ENCODE measurements at regions not wholly inside any gene's neighbourhood (a gene's known extent, or its start where the extent isn't known, plus 50 kb on each side); places are given as distances from the start of the nearest gene placed in this dataset.
A peak's percentile ranks its signal among the peaks of the same experiment; 100 is the strongest.

GRCh38 chr4:104870495-104871233 is 276.0 kb upstream of the TET2 start:
- Mint-ChIP-seq H3K27me3 (peaks cover 1% of the 10 kb centered on the region), H3K27ac (no peak overlapping the region), H3K4me3 (no peak overlapping the region), H3K36me3 (no peaks in the 10 kb centered on the region), H3K4me1 (peaks cover 5 to 12% (median 11%) of the 10 kb centered on the region in 3 donors), H3K9me3 (no peaks in the 10 kb centered on the region)

DNA sequence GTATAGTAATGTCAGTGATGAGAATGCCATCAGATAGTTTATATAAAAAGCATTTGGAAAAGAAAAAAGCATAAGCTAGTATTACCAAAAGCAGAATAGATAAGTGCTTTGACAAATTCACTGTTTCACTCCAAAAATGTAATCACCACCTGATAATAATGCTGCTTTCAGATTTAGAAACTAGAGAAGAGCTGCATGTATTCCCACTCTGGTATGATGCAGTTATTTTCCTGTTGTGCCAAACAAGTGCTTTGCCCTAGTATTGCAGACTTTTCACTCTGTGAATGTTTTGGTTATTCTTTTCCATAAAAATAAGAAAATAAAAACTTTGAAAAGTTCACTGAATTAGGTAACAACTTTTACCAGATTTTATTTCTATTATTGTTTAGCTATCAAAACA is 267.7 kb upstream of the TET2 start:
- Mint-ChIP-seq H3K9me3 (no peaks in the 10 kb centered on the region), H3K27ac (no peak overlapping the region), H3K36me3 (no peaks in the 10 kb centered on the region), H3K27me3 (no peaks in the 10 kb centered on the region), H3K4me1 (peaks cover 0 to 2% (median 0%) of the 10 kb centered on the region in 3 donors), H3K4me3 (no peak overlapping the region)

GRCh38 chr4:104879367-104879766 is 267.3 kb upstream of the TET2 start:
- Mint-ChIP-seq H3K4me1 (peaks cover 0 to 2% (median 0%) of the 10 kb centered on the region in 3 donors), H3K4me3 (no peak overlapping the region), H3K36me3 (no peaks in the 10 kb centered on the region), H3K27me3 (no peaks in the 10 kb centered on the region), H3K9me3 (no peaks in the 10 kb centered on the region), H3K27ac (no peak overlapping the region)

GRCh38 chr4:104879854-104880253 is 266.8 kb upstream of the TET2 start:
- Mint-ChIP-seq H3K4me1 (peaks cover 0 to 2% (median 0%) of the 10 kb centered on the region in 3 donors), H3K27ac (no peak overlapping the region), H3K4me3 (no peak overlapping the region), H3K9me3 (no peaks in the 10 kb centered on the region), H3K36me3 (no peaks in the 10 kb centered on the region), H3K27me3 (no peaks in the 10 kb centered on the region)

GRCh38 chr4:104881136-104881886 is 265.4 kb upstream of the TET2 start:
- Mint-ChIP-seq H3K9me3 (no peaks in the 10 kb centered on the region), H3K4me1 (peaks cover 0 to 2% (median 0%) of the 10 kb centered on the region in 3 donors), H3K27me3 (peaks cover 2% of the 10 kb centered on the region), H3K4me3 (peak overlapping the region in 1 of 4 donors; percentile 56), H3K27ac (no peak overlapping the region), H3K36me3 (no peaks in the 10 kb centered on the region)

DNA sequence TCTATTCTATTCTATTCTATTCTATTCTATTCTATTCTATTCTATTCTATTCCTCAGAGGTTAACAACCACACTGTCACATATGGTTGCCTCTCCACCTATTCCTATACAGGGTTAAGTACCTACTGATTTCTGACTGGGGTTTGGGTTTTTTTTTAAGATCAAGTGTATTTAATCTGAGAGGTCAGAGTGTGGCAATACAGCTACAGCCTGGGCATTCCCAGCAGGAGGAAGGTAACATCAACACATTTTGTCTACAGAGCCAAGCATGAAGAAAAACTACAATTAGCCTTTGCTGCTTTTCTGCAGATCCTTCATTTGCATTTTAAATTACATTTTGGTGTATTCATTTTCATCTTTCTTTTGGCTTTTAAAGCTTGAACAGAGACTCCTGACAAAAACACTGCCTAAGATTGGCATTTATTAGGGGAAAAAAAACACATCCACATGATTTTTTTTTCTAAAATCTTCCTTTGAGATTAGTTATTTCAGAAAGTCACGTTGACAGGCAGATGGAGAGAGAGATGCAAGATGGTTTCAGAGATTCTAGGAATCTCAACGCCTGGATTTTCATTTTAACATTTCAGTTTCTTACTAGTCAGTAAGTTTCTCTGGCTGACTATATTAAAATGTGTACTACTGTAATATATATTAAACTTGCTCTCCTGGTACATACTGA is 255.9 kb upstream of the TET2 start:
- H3K9me3 Mint-ChIP-seq: peaks cover 1 to 4% (median 3%) of the 10 kb centered on the region in 3 donors
- no peak overlapping the region for H3K4me3 Mint-ChIP-seq
- no peak overlapping the region for H3K27ac Mint-ChIP-seq
- H3K27me3 Mint-ChIP-seq: peaks cover 3% of the 10 kb centered on the region
- H3K36me3 Mint-ChIP-seq: no peaks in the 10 kb centered on the region
- H3K4me1 Mint-ChIP-seq: peaks cover 0 to 2% (median 0%) of the 10 kb centered on the region in 3 donors

GRCh38 chr4:104896660-104897645 is 249.7 kb upstream of the TET2 start:
- H3K27ac Mint-ChIP-seq: no peak overlapping the region
- H3K9me3 Mint-ChIP-seq: peaks cover 1 to 10% (median 3%) of the 10 kb centered on the region in 3 donors
- peaks cover 0 to 2% (median 0%) of the 10 kb centered on the region in 3 donors for H3K4me1 Mint-ChIP-seq
- H3K36me3 Mint-ChIP-seq: no peaks in the 10 kb centered on the region
- H3K27me3 Mint-ChIP-seq: no peaks in the 10 kb centered on the region
- no peak overlapping the region for H3K4me3 Mint-ChIP-seq

DNA sequence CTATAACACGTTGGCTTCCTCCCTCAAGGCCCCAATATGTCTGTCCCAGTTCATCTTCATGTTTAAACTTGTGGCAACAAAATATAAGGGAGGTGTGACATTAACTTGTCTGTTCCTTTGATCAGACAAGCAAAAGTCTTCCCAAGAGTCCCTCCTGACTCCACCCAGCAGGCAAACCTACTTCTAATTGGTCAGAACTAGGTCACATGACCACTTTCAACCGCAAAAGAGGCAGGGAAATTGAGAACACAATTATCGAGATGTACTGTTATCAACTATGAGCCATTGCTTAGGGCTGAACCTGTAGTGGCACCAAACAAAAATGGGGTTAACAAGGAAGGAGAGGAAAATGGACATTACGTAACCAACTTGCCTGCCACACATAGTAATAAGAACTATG is 246.8 kb upstream of the TET2 start:
- Mint-ChIP-seq H3K27ac (no peak overlapping the region), H3K4me1 (peaks cover 0 to 2% (median 0%) of the 10 kb centered on the region in 3 donors), H3K36me3 (no peaks in the 10 kb centered on the region)

GRCh38 chr4:104901438-104901837 is 245.2 kb upstream of the TET2 start:
- peaks cover 0 to 6% (median 0%) of the 10 kb centered on the region in 3 donors for H3K9me3 Mint-ChIP-seq
- H3K27me3 Mint-ChIP-seq: no peaks in the 10 kb centered on the region
- no peaks in the 10 kb centered on the region for H3K4me1 Mint-ChIP-seq
- H3K36me3 Mint-ChIP-seq: no peaks in the 10 kb centered on the region
- no peak overlapping the region for H3K27ac Mint-ChIP-seq
- no peak overlapping the region for H3K4me3 Mint-ChIP-seq

More for the DNA sequence above, 246.8 kb upstream of the TET2 start:
- Mint-ChIP-seq H3K4me3 (no peak overlapping the region), H3K9me3 (peaks cover 0 to 6% (median 0%) of the 10 kb centered on the region in 3 donors), H3K27me3 (no peaks in the 10 kb centered on the region)

GRCh38 chr4:104901961-104902605 is 244.6 kb upstream of the TET2 start:
- peak overlapping the region in 1 of 3 donors; percentile 41 for H3K27ac Mint-ChIP-seq
- no peaks in the 10 kb centered on the region for H3K36me3 Mint-ChIP-seq

GRCh38 chr4:104905065-104905464 is 241.6 kb upstream of the TET2 start:
- Mint-ChIP-seq H3K36me3 (no peaks in the 10 kb centered on the region), H3K9me3 (no peaks in the 10 kb centered on the region), H3K4me3 (no peak overlapping the region), H3K4me1 (no peaks in the 10 kb centered on the region), H3K27me3 (no peaks in the 10 kb centered on the region), H3K27ac (no peak overlapping the region)

More at GRCh38 chr4:104901961-104902605, 244.6 kb upstream of the TET2 start:
- peaks cover 0 to 6% (median 0%) of the 10 kb centered on the region in 3 donors for H3K9me3 Mint-ChIP-seq
- no peaks in the 10 kb centered on the region for H3K27me3 Mint-ChIP-seq
- H3K4me1 Mint-ChIP-seq: no peaks in the 10 kb centered on the region
- H3K4me3 Mint-ChIP-seq: no peak overlapping the region

GRCh38 chr4:104905546-104905945 is 241.1 kb upstream of the TET2 start:
- no peak overlapping the region for H3K27ac Mint-ChIP-seq
- H3K27me3 Mint-ChIP-seq: no peaks in the 10 kb centered on the region
- no peaks in the 10 kb centered on the region for H3K36me3 Mint-ChIP-seq
- no peak overlapping the region for H3K4me3 Mint-ChIP-seq
- no peaks in the 10 kb centered on the region for H3K9me3 Mint-ChIP-seq
- no peaks in the 10 kb centered on the region for H3K4me1 Mint-ChIP-seq

- Mint-ChIP-seq H3K27ac (peak overlapping the region in 1 of 3 donors; percentile 75), H3K36me3 (no peaks in the 10 kb centered on the region), H3K4me3 (no peak overlapping the region), H3K4me1 (no peaks in the 10 kb centered on the region), H3K27me3 (no peaks in the 10 kb centered on the region), H3K9me3 (no peaks in the 10 kb centered on the region)
These were observed 240.4 kb upstream of the TET2 start for GRCh38 chr4:104906276-104906675.
